Stimulated activated naive CD4-positive, alpha-beta T cell (primary cell): ENCODE measurements at regions not wholly inside any gene's neighbourhood (a gene's known extent, or its start where the extent isn't known, plus 50 kb on each side); places are given as distances from the start of the nearest gene placed in this dataset.
A peak's percentile ranks its signal among the peaks of the same experiment; 100 is the strongest.

Experiments used
- DNase-seq, 6 experiments: peaks; one replicate each; lab custom pipeline; 2025; lab: John Stamatoyannopoulos, UW

- no peak for DNase-seq
These were observed 209.1 kb downstream of the TFCP2L1 start for GRCh38 chr2:121075641-121076497.

- DNase-seq: no peak
These were observed 208.5 kb downstream of the TFCP2L1 start for GRCh38 chr2:121076498-121076820.

- DNase-seq: peak; percentile 2 to 41 (median 34)
These were observed 208.0 kb downstream of the TFCP2L1 start for GRCh38 chr2:121076885-121077549.

GRCh38 chr2:121078899-121079298 is 206.1 kb downstream of the TFCP2L1 start:
- no peak for DNase-seq

- peak in 4 of 6 experiments; percentile 8 to 28 (median 14) for DNase-seq
These were observed 204.8 kb downstream of the TFCP2L1 start for GRCh38 chr2:121080013-121080772.

GRCh38 chr2:121081701-121082100 is 203.3 kb downstream of the TFCP2L1 start:
- no peak for DNase-seq

- DNase-seq: no peak
These were observed 202.8 kb downstream of the TFCP2L1 start for GRCh38 chr2:121082191-121082590.

- DNase-seq: no peak
These were observed 200.8 kb downstream of the TFCP2L1 start for GRCh38 chr2:121084130-121084680.

- no peak for DNase-seq
These were observed 199.2 kb downstream of the TFCP2L1 start for GRCh38 chr2:121085801-121086200.

- DNase-seq: no peak
These were observed 198.6 kb downstream of the TFCP2L1 start for GRCh38 chr2:121086450-121086849.

GRCh38 chr2:121087117-121087516 is 197.9 kb downstream of the TFCP2L1 start:
- no peak for DNase-seq

- DNase-seq: no peak
These were observed 196.5 kb downstream of the TFCP2L1 start for GRCh38 chr2:121088251-121089165.

GRCh38 chr2:121089166-121089510 is 195.9 kb downstream of the TFCP2L1 start:
- no peak for DNase-seq

- no peak for DNase-seq
These were observed 194.8 kb downstream of the TFCP2L1 start for GRCh38 chr2:121090088-121090715.

- no peak for DNase-seq
These were observed 192.9 kb downstream of the TFCP2L1 start for GRCh38 chr2:121092095-121092494.

GRCh38 chr2:121093692-121094091 is 191.3 kb downstream of the TFCP2L1 start:
- DNase-seq: no peak

- no peak for DNase-seq
These were observed 190.9 kb downstream of the TFCP2L1 start for GRCh38 chr2:121094101-121094500.

GRCh38 chr2:121094845-121095244 is 190.2 kb downstream of the TFCP2L1 start:
- no peak for DNase-seq

GRCh38 chr2:121095257-121096080 is 189.5 kb downstream of the TFCP2L1 start:
- no peak for DNase-seq

- DNase-seq: no peak
These were observed 188.4 kb downstream of the TFCP2L1 start for GRCh38 chr2:121096611-121097010.
